Spleen (tissue), 7 donors: ENCODE measurements at regions not wholly inside any gene's neighbourhood (a gene's known extent, or its start where the extent isn't known, plus 50 kb on each side); places are given as distances from the start of the nearest gene placed in this dataset.

ENCODE experiments used
- CTCF ChIP-seq, 11 experiments: fragments of 200-600 bp in 7 of 11; fragments of 450-650 bp in 4 of 11; sonication (generic) in 4 of 11; IDR thresholded peaks in 8 of 11; conservative IDR thresholded peaks in 3 of 11; 1 replicate in 7 of 11; 2 replicates in 4 of 11; pipeline versions ENCODE4 v1.4.0 to v1.8.0; 2016 to 2021; ENCODE audit warnings: antibody characterized with exemption in 11 of 11, inconsistent platforms in 4 of 11, mild to moderate bottlenecking in 1 of 11
- POLR2A ChIP-seq, 3 donors: fragments of 450-650 bp; IDR thresholded peaks; one replicate each; pipeline ENCODE4 v1.5.1; 2017; ENCODE audit warnings: antibody characterized with exemption in 3 of 3, mild to moderate bottlenecking in 1 of 3
- donor health status: DM: no; HTN: no; CAD: no; lungs with moderate emphysema.
- donor health status: DM: no; HTN: no; CAD: no.
- donor health status: DM: no; HTN: no; CAD: no.

GRCh38 chr11:80837051-80837450 lies 1396.2 kb upstream of the TENM4 start:
- no peak for TF ChIP-seq CTCF (IDR thresholded peaks at IDR 0.05 in 8 of 11, conservative IDR thresholded peaks at IDR 0.05 in 3 of 11)
- TF ChIP-seq POLR2A (IDR thresholded peaks at IDR 0.05) = no peak
